ENCODE measurements at regions not wholly inside any gene's neighbourhood (a gene's known extent, or its start where the extent isn't known, plus 50 kb on each side); places are given as distances from the start of the nearest gene placed in this dataset.

GRCh38 chr3:107949394-107949970, 141.3 kb downstream of the CD47 start:
- TF ChIP-seq CTCF (IDR thresholded peaks at IDR 0.05; ENCODE audit: low read depth, low read length) (no peak), POLR2A (IDR thresholded peaks at IDR 0.05; ENCODE audit: extremely low read depth, insufficient read length) (no peak), MYC (IDR thresholded peaks at IDR 0.05; ENCODE audit: low read depth, low read length) (no peak)
